Pancreas (tissue), 10 donors: ENCODE measurements at regions not wholly inside any gene's neighbourhood (a gene's known extent, or its start where the extent isn't known, plus 50 kb on each side); places are given as distances from the start of the nearest gene placed in this dataset.

Experiments used
- ATAC-seq, 4 donors: fragments of 200-7000 bp; cut with Tn5 transposase; one replicate each; pipeline versions ENCODE4 v1.8.0 to v1.9.1; 2020; ENCODE audit warnings: mild to moderate bottlenecking in 4 of 4, moderate library complexity in 4 of 4
- DNase-seq, 6 donors: peaks; one replicate each; pipeline ENCODE4 v3.0.0-alpha.2; 2020
- FAIRE-seq: peaks from 2 replicates; lab custom pipeline; 2012; peaks lifted over from hg19 to GRCh38; lab: Jason Lieb, UNC
- H3K27ac ChIP-seq, 4 donors: fragments of 200-600 bp; sonication (generic); 1 replicate in 3 of 4; 2 replicates in 1 of 4; pipeline versions ENCODE4 v1.5.0 to v1.8.0; 2020
- H3K27me3 ChIP-seq, 4 donors: fragments of 200-600 bp; one replicate each; pipeline ENCODE4 v1.8.0; 2021
- H3K36me3 ChIP-seq, 3 donors: fragments of 200-600 bp; sonication (generic) in 1 of 3; one replicate each; pipeline versions ENCODE4 v1.5.0 to v1.8.0; 2020 to 2021
- H3K4me1 ChIP-seq, 3 donors: fragments of 200-600 bp; one replicate each; pipeline ENCODE4 v1.8.0; 2021
- H3K4me3 ChIP-seq, 4 donors: fragments of 200-600 bp; sonication (generic) in 2 of 4; one replicate each; pipeline versions ENCODE4 v1.5.0 to v1.8.0; 2020 to 2021
- H3K9me3 ChIP-seq, 4 donors: fragments of 200-600 bp; one replicate each; pipeline ENCODE4 v1.8.0; 2021
- CTCF ChIP-seq, 4 donors: fragments of 200-600 bp; sonication (generic) in 3 of 4; IDR thresholded peaks; one replicate each; pipeline versions ENCODE4 v1.5.0 to v1.8.0; 2021; ENCODE audit warnings: antibody characterized with exemption in 4 of 4
- WGBS, 2 donors: extraction: QIAGEN DNeasy Blood & Tissue Kit; methylation state at CpG; one replicate each; pipeline ENCODE4 v1.1.7; 2013; 5-methylcytosine and 5-hydroxymethylcytosine counted together
- intact Hi-C, 3 donors: fragments of 100-400 bp; cut with DNase I; formaldehyde crosslinking; loops; one replicate each; pipeline versions ENCODE4 v1.11.1 to v1.14.2; 2022
- donor health status: healthy with polysubstance abuse.
- donor health status: DM: no; HTN: no; CAD: no; lungs with moderate emphysema.
- donor health status: DM: no; HTN: no; CAD: no.
- donor health status: control.
- donor health status: control.
- donor health status: Bipolar disorder and iron deficiency.
- donor health status: DM: yes; HTN: yes; CAD: no.
- donor health status: DM: no; HTN: no; CAD: no.
- donor health status: DM: no; HTN: no; CAD: no.
- donor health status: DM: yes; HTN: yes; CAD: no.

- H3K9me3 ChIP-seq = no peaks in the 10 kb centered on the region
- H3K4me3 ChIP-seq = no peak overlapping the region
- intact Hi-C loops = no loop called here
- peaks cover 0 to 7% (median 4%) of the 10 kb centered on the region in 3 donors for H3K4me1 ChIP-seq
- FAIRE-seq = no peak
- no peak for DNase-seq
- H3K36me3 ChIP-seq = no peaks in the 10 kb centered on the region
- no peak overlapping the region for H3K27ac ChIP-seq
- no peaks in the 10 kb centered on the region for H3K27me3 ChIP-seq
- WGBS, 2 donors = 83 to 89% methylated on average over 5 of the region's 5 CpGs
- no peak for ATAC-seq
- no peak for TF ChIP-seq CTCF (IDR thresholded peaks at IDR 0.05)
Observed at GRCh38 chr2:47270421-47270820, 94.1 kb upstream of the CALM2 start.

GRCh38 chr2:47269316-47270232, 93.3 kb upstream of the CALM2 start:
- TF ChIP-seq CTCF (IDR thresholded peaks at IDR 0.05) = no peak
- intact Hi-C loops = no loop called here
- H3K27ac ChIP-seq = no peak overlapping the region

GRCh38 chr2:47267711-47268086, 91.4 kb upstream of the CALM2 start:
- Histone ChIP-seq H3K27ac (no peak overlapping the region), H3K27me3 (no peaks in the 10 kb centered on the region), H3K9me3 (no peaks in the 10 kb centered on the region), H3K4me3 (no peak overlapping the region), H3K36me3 (no peaks in the 10 kb centered on the region), H3K4me1 (peaks cover 0 to 2% (median under 1%) of the 10 kb centered on the region in 3 donors)
- FAIRE-seq (no peak), ATAC-seq (no peak), DNase-seq (no peak)
- intact Hi-C loops = no loop called here
- 93 to 94% methylated on average over 5 of the region's 5 CpGs for WGBS, 2 donors
- no peak for TF ChIP-seq CTCF (IDR thresholded peaks at IDR 0.05)

More at GRCh38 chr2:47269316-47270232, 93.3 kb upstream of the CALM2 start:
- 68 to 70% methylated on average over 5 of the region's 5 CpGs for WGBS, 2 donors
- FAIRE-seq (no peak), ATAC-seq (peak in 3 of 4 donors; percentile 3 to 46 (median 19)), DNase-seq (no peak)
- Histone ChIP-seq H3K4me3 (no peak overlapping the region), H3K27me3 (no peaks in the 10 kb centered on the region), H3K36me3 (no peaks in the 10 kb centered on the region), H3K9me3 (no peaks in the 10 kb centered on the region), H3K4me1 (peaks cover 0 to 7% (median 4%) of the 10 kb centered on the region in 3 donors)

GRCh38 chr2:47266939-47267710, 90.8 kb upstream of the CALM2 start:
- Histone ChIP-seq H3K27me3 (no peaks in the 10 kb centered on the region), H3K4me3 (no peak overlapping the region), H3K36me3 (no peaks in the 10 kb centered on the region), H3K9me3 (no peaks in the 10 kb centered on the region), H3K27ac (no peak overlapping the region), H3K4me1 (no peaks in the 10 kb centered on the region)
- FAIRE-seq (no peak), DNase-seq (no peak), ATAC-seq (no peak)
- intact Hi-C loops = no loop called here
- 84 to 93% methylated on average over 8 of the region's 8 CpGs for WGBS, 2 donors
- no peak for TF ChIP-seq CTCF (IDR thresholded peaks at IDR 0.05)
